22Rv1 (cell line): ENCODE measurements at regions not wholly inside any gene's neighbourhood (a gene's known extent, or its start where the extent isn't known, plus 50 kb on each side); places are given as distances from the start of the nearest gene placed in this dataset.

Source experiments
- H3K27ac ChIP-seq: fragments of 450-650 bp; 2 replicates; pipeline ENCODE4 v1.5.1; 2017
- ZFX ChIP-seq: fragments of 450-650 bp; IDR thresholded peaks from 2 replicates; pipeline ENCODE4 v1.6.1; 2017; ENCODE audit warnings: antibody characterized with exemption, borderline replicate concordance
- TF ChIP-seq, protein P1 (sequence below): fragments of 450-650 bp; IDR thresholded peaks from 2 replicates; pipeline ENCODE4 v1.5.1; 2017; ENCODE audit warnings: mild to moderate bottlenecking

DNA sequence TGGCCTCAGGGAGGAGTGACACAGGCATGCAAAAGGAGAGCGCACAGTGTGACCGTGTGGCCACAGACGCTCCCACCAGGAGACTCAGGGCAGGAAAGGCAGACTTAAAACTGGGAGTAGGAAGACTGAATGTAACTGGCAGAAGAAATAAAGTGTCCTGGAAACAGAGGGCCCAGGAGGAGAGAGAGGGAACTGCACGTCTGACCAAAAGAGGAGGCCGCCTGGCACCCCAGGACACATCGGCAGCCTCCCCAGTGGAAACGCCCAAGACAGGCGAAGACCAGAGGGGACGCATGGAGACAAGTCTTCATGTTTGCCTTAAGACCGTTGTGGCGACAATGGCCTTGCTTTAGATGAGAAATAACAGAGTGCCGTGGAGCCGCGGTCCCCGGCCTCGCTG, 163.6 kb upstream of the ALKAL2 start:
- no peak for TF ChIP-seq ZFX
- TF ChIP-seq, protein P1, sequence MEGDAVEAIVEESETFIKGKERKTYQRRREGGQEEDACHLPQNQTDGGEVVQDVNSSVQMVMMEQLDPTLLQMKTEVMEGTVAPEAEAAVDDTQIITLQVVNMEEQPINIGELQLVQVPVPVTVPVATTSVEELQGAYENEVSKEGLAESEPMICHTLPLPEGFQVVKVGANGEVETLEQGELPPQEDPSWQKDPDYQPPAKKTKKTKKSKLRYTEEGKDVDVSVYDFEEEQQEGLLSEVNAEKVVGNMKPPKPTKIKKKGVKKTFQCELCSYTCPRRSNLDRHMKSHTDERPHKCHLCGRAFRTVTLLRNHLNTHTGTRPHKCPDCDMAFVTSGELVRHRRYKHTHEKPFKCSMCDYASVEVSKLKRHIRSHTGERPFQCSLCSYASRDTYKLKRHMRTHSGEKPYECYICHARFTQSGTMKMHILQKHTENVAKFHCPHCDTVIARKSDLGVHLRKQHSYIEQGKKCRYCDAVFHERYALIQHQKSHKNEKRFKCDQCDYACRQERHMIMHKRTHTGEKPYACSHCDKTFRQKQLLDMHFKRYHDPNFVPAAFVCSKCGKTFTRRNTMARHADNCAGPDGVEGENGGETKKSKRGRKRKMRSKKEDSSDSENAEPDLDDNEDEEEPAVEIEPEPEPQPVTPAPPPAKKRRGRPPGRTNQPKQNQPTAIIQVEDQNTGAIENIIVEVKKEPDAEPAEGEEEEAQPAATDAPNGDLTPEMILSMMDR, result no peak
- H3K27ac ChIP-seq, result no peak overlapping the region

DNA sequence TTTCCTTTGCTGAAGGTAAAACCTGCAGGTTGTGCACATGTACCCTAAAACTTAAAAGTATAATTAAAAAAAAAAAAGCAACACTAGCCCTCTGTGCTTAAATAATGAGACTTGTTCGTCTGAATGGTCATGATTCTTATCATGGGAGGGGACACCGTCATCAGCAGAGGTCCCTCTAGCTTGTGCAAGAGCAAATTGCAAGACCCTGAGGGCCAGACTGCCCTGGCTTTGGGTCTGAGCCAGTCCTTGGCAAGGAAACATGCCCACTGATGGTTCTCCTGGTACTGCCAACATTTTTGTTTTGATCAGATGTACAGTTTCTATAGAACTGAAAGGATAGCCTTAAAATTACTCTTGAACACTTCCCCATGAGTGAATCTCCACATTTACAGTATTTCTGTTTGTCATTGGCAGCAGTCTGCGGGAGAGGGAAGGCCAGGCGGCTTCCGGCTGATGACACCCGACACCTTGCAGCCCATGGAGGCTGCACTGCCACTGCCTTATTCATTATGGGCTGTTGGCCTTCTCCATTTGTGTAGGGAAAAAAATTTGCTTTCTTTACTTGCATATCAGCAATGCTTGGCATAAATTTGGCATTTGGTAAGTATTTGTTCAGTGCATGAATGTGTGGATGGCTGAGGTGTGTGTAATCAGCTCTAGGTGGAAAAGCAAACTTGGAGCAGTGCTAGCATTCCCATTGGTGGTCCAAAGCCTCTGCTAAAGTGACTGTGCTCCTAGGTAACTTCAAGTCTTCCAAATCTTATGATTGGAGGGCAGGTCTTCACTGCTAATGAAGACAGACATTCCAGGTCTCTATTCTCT, 161.6 kb upstream of the ALKAL2 start:
- H3K27ac ChIP-seq, result no peak overlapping the region
- TF ChIP-seq ZFX, result no peak

DNA sequence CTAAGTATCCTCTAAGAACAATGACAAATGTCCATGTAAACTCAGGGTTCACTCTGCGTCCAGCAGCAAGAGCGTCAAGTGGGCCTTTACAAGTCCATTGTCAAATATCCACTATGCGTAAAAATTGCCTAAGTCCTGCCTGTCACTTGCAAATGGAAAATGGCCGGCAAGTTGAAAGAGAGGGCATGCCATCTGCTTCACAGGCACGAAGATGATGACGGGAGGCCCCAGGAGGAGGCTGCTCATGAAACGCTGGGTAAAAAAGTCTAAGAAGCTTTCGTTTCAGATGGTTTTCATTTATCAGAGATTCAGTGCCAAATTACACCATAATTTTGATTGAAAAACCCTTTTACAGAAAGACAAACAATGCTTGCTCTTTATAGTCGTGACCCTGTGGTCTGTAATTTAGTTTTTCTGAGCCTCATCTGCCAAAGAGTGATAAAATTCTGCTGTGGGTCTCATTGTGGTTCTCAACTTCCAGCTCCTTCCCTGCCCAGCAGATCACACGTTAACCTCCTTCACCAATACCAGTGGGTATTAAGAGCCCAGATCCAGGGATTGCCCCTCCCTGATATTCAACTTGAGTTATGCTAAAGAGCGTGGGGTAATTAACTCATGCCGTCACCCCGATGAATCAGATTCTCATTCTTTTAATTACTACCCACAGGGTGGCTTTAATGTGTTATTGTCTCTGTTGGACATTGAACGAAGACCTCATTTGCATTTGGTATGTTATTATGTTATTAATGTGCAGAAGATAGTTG, 160.2 kb upstream of the ALKAL2 start:
- TF ChIP-seq, protein P1, result no peak
- no peak for TF ChIP-seq ZFX
- no peak overlapping the region for H3K27ac ChIP-seq

DNA sequence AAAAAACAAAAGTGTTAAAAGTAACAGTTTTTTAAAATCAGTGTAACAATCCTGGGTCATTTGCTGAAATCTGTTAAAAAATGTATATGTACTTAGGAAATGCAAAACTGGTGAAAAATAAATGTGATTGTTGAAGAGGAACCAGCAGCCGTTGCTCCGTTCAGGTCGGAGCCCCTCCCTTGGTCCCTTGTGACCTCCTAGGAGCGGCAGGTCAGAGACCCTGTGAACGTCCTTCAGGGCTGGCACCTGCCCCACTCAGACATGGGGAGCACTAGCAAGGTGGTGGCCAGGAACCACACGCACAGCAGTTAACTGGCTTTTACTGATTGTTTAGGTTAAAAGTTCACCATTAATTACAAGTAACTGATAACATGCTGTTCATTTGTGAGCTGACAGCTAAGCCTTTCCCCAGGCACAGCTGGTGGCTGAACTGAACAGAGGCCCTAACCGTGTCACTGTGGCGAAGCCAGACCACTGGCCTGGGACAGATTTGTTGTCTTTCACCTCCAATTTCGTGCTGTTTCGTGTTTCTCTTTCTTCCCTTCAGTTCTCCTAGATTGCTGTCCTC, 159.2 kb upstream of the ALKAL2 start:
- no peak overlapping the region for H3K27ac ChIP-seq
- TF ChIP-seq, protein P1, result no peak
- no peak for TF ChIP-seq ZFX

DNA sequence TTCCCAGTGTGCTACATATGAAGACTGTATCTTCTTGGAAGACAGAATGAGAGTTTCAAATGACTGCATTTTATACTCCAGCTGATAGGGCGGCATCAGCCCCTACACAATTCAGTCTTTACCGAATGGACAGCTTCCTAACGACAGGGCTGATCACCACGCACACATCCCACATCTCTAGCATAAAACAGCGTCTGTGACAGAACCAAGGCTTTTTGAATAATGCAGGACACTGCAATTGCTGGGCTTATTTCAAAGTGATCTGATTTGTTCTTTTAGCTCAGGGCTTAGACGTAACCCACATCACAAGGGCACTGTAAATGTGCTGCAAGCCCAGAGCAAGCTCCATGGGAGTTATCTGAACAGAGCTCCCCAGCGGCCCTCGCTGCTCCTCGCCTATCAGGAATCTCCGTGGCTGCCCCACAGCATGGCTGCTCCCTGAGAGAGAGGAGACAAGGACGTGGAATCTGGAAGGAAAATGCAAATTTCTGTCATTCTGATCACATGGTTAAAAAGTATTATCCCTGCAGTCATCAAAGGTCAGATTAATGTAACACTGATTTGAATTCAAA, 158.5 kb upstream of the ALKAL2 start:
- TF ChIP-seq ZFX, result no peak
- TF ChIP-seq, protein P1, result no peak
- no peak overlapping the region for H3K27ac ChIP-seq

DNA sequence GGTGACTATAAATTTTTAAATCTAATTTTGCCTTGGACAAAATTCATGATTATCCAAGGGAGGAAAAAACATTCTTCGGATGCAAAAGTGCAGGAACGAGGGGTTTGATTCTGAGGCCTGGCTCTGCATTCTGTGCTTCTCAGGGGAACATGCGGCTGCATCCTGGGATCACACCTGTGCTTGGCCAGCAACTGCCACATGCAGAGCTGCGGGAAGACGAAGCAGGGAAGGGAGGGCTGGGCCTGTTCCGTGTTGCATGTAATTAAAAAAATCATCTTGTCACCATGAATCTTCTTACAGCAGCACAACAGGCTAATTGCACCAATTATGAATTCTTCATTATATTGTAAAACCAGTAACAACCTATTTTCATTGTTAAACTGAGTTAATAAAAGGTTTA, 158.0 kb upstream of the ALKAL2 start:
- TF ChIP-seq ZFX, result no peak
- TF ChIP-seq, protein P1, result no peak
- H3K27ac ChIP-seq, result no peak overlapping the region

DNA sequence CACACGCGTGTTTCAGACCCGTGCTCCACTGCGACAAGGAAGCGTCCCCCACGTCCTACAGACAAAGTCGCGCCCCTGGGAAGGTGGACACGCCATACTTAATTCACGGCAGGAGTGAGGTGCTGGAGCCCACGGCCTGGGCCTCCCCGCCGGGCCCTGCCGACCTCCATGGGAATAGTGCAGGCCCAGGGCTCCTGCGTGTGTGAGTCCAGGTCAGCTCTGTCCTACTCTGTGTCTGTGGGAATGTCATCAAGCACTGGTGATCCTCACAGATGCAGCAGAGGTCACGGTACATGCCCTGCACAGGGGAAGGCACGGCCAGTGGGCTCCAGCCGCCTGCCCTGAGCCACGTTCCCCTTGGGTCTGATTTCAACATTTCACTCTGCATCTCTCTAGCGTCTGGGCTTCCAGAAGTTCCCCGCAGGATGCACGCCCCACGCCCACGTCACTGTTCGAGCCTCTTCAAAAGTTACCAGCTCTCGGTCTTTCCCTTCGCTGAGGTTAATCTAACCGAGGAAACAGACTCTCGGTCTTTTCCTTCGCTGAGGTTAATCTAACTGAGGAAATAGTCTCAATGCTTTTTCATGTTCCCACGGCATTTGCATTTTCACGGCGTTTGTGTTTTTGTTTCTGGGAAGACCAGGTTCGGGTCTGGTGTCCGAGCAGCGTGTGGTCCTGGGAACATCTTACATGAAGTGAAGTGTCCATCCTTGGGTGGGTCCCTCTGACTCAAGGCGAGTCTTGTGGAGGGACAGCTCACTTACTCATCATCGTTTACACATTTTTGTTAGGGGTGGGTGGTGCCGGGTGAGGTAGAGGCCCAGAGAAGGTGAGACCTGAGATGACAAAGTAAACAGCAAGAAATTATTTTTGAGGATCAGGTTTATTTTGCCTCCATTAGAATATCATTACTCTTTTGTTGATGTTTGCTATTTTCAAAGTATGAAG, 157.3 kb upstream of the ALKAL2 start:
- no peak for TF ChIP-seq ZFX
- TF ChIP-seq, protein P1, result no peak

More for the DNA sequence above, 157.3 kb upstream of the ALKAL2 start:
- H3K27ac ChIP-seq, result no peak overlapping the region
